NCI-H446 treated with DMSO at 0.1 percent for 48 hours (cell line): ENCODE measurements at regions not wholly inside any gene's neighbourhood (a gene's known extent, or its start where the extent isn't known, plus 50 kb on each side); places are given as distances from the start of the nearest gene placed in this dataset.
"Not testable (repeated sequence)": the region's sequence is repeated elsewhere in the genome, so short reads cannot be mapped to it uniquely, and the experiment has no call there.

ENCODE experiments used
- DNase-seq: peaks from one replicate; lab custom pipeline; 2025; lab: John Stamatoyannopoulos, UW

DNA sequence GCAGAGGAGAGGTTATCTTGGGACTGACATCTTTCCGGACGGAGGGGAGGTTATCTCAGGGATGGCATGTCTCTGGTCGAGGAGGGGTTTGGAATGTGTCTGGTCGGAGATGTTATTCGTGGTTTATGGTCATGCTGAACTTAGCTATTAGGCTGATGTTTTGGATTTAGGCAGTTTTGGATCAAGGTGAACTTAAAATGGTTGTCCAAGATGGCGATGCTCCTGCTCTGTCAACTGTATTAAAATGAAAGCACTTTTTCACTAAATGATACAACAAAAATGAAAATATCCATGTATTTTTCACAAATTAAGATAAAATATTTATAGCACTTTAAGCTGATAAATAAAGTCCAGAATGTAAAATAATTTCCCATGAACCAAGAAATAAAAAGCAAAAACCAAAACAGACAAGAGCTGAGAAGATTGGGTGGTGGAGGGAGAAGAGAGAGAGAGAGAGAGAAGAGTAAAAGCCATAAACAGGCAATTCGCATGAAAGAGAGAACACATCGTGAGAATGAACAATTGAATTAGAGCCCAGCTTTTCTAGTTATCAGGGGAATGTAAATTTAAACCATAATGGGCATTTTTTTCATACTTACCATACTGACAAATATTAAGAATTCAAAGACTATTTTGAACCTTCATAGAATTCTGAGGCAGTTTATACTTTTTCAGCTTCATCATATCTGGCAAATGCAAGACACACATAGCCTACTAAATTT is 2236.0 kb upstream of the AGA start:
- no peak for DNase-seq

DNA sequence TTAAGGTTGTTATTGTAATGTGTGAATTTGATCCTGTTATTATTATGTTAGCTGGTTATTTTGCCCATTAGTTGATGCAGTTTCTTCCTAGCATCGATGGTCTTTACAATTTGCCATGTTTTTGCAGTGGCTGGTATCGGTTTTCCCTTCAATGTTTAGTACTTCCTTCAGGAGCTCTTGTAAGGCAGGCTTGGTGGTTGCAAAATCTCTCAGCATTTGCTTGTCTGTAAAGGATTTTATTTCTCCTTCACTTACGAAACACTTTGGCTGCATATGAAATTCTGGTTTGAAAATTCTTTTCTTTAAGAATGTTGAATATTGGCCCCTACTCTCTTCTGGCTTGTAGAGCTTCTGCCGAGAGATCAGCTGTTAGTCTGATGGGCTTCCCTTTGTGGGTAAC is 2241.4 kb upstream of the AGA start:
- DNase-seq = not testable (repeated sequence)

DNA sequence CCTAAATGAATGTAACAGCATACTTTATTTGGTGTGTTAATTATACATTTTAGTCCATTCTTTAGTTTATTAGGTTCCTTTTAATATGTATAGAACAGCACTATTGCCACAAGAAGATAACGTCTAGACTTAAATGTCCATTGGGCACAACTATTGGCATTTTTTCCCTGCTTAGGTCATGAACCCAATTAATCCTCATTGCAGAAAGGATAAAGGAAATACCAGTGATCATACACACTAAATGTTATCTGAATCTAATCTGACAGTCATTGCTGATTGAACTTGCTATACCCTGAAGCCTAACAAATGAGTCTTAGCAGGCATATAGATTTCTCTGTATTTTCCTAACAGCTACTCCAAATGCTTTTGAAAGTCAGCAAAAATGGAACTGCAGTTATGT is 2250.0 kb upstream of the AGA start:
- DNase-seq = no peak

DNA sequence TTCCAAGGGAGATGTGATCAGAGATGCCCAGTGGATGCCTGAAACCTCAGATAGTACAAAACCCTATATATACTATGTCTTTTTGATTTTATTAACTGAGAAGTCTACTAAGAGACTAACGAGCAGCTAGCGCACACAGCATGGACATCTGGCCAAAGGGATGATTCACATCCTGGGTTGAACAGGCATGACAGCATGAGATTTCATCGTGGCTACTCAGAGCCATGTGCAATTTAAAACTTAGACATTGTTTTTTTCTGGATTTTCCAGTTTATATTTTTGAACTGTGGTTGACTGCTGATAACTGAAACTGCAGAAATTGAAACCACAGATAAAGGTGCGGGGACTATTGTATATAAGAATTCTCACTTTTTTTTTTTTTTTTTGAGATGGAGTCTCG is 2252.9 kb upstream of the AGA start:
- no peak for DNase-seq

DNA sequence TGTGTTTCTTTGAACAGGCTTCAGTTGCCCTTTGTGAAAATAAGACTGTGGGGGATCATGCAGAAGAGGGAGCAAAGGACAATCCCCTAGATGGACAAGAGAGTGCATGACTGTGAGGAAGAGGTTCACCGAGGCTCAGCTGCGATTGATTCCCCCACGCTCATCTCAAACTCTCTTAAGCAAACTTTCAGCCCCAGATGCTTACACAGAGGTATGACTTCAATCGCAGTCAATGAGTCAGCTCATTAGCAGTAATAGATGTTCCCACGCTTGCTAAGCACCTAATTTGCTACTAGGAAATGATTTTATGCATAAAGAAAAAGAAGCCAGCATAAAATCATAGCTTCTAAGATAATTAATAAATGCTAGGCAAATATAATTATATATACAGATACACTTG is 2256.1 kb upstream of the AGA start:
- no peak for DNase-seq

DNA sequence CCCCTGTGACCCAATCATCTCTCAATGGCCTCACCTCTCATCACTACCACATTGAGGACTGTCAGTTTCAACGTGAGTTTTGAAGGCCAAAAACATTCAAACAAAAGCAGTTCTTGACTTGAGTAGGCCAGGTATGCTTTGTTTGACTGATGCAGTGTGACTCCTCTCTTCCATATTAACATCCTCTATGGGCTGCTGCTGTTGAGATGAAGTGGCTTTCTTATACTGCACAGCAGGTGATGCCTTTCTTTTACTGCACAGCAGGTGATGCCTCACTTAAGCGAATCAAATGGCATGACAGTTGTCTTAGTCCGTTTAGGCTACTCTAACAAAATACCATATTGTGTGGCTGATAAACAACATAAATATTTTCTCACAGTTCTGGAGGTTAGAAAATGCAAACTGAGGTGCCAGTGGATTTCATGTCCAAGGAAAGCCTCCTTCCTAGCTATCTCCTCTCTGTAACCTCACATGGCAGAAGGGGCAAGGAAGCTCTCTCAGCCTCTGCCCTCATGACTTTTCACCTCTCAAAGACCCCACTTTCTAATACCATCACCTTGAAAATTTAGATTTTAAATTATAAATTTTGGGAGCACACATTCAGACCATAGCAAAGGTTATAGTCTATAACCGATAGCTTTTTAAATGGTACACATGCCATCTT is 2267.9 kb upstream of the AGA start:
- DNase-seq = no peak

DNA sequence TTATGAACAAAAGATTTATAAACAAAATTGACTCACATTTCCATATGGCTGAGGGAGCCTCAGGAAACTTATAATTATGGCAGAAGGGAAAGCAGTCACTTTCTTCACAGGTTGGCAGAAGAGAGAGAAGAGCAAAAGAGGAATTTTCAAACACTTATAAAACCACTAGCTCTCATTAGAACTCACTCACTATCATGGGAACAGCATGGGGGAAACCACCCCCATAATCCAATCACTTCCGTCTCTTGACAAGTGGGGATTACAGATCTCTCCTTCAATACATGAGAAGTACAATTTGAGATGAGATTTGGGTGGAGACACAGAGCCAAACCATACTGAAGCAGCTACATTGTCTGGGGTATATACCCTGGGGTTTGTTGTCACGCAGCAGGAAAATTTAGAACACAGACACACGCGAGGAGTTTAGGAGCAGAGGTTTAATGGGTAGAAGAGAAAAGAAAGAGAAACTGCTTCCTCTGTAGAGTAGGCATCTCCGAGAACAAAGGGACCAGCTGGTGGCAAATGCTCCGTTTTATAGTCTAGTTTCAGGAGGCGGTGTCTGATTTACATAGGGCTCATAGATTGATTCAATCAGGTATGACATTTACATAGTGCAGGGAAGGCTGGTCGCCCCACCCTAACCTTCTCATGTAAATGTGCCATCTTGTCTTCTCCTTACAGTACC is 2277.7 kb upstream of the AGA start:
- no peak for DNase-seq

DNA sequence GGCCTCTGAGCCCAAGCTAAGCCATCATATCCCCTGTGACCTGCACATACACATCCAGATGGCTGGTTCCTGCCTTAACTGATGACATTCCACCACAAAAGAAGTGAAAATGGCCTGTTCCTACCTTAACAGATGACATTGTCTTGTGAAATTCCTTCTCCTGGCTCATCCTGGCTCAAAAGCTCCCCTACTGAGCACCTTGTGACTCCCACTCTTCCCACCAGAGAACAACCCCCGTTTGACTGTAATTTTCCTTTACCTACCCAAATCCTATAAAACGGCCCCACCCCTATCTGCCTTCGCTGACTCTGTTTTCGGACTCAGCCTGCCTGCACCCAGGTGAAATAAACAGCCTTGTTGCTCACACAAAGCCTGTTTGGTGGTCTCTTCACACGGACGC is 2284.3 kb upstream of the AGA start:
- not testable (repeated sequence) for DNase-seq

DNA sequence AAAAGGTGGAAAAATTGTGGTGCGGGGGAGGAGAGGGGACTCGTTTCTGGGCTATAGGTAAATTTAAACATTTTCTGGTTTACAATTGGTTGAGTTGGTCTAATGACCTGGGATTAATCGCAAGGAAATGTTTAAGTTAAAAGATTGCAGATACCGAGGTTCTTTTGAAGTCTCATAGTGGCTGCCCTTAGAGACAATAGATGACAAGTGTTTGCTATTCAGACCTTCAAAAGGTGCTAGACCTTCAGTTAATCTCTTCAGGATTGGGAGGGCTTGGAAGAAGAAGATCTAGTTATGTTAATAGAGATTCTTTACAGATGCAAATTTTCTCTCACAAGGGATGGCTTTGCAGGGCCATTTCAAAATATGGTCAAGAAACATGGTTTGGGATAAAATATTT is 2286.1 kb upstream of the AGA start:
- no peak for DNase-seq

DNA sequence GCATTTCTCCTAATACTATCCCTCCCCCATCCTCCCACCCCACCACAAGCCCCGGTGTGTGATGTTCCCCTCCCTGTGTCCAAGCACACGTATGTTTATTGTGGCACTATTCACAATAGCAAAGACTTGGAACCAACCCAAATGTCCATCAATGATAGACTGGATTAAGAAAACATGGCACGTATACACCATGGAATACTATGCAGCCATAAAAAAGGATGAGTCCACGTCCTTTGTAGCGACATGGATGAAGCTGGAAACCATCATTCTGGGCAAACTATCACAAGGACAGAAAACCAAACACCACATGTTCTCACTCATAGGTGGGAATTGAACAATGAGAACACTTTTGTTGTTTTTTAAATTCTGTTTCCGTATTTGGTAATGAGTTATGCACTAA is 2294.6 kb upstream of the AGA start:
- DNase-seq = not testable (repeated sequence)

DNA sequence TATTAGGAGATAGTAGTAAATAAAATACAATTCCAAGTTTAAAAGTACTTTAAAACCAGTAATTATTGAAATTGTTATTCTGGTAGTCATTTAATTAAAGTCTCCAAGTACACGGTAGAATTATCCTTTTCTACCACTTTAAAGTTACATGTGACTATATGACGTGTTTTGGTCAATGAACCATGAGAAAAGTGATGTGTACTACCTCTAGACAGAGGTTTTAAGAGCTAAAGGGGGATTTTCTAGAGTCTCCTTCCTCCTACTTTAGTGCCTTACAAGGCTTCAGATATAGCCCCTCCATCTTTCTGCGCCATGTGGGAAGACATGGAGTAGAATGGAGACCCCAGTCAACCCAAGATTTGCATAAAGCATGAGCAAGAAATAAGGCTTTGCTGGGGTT is 2296.6 kb upstream of the AGA start:
- DNase-seq = no peak

DNA sequence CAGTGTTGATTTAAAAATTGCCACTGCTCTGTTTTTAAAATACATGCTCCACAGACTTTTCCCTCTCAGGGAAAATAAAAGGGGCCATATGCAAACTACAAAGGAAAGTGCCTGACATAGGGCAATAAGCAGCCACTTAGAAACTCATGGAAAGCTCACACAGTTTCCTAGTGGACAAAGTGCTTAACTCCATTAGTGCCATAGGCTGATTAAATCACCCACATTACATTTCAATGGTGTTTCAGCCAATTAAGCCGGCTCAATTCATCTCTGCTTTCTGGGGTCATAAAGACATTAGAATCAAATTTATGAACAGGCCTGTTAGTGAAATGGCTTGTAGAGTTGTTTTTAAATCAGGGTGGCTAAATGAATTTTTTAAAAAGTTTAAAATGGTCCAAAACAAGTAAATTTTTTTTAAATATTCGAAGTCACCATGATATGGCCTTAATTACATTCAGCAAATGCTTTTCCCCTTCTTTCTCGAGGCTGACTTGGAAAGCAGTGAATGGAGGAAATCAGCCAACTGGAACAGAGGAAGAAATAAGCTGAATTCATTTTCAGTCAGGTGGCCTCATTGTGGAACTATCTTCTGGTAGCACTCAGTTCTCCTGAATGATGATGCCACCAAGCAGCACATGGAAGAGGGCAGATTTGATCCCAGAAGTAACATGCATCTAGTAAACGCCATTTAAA is 2305.1 kb upstream of the AGA start:
- no peak for DNase-seq

DNA sequence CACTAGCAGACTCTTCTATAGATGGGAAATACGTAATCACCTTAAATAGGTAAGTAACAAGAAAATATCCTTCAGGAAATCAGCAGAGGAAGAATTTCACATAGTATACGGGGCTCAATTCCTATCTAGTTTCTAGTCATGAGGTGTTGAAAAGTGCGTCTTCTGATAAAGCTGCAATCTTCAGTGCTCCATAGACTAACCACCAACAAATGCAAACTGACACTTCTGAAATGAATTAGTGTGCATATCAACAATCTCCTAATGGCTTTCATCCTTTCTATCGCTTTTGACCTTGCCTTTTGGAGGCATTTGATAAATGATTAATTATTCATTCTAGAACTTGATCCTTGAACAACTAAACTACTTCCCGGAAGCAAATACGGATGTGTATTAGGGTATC is 2306.6 kb upstream of the AGA start:
- DNase-seq = no peak

DNA sequence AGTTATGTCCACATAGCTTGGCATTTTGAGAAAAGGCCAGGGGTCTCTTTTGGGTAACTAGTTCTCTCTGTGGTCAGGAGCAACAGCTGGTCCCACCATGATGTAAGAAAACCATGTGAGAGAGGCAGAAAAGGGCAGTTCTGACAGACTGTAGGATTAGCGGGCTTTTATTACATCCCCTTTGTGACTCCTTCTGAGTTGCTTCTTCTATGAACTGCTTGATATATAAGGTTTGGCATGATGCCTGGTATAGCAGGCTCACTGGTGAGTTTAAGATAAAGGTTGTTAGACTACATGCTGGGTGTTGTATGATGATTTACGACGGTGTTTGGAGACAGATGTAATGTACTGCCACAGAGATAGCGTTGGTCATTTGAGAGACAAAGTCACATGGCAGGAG is 2308.1 kb upstream of the AGA start:
- DNase-seq = no peak

DNA sequence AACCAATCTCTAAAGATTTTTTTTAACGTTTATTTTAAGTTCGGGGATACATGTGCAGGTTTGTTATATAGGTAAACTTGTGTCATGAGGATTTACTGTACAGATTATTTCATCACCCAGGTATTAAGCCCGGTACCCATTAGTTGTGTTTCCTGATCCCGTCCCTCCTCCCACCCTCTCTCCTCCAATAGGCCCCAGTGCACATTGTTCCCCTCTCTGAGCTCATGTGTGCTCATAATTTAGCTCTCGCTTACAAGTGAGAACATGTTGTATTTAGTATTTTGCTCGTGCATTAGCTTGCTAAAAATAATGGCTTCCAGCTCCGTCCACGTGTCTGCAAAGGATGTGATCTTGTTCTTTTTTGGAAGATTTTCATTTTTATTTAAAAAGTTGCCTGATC is 2309.4 kb upstream of the AGA start:
- DNase-seq = no peak

DNA sequence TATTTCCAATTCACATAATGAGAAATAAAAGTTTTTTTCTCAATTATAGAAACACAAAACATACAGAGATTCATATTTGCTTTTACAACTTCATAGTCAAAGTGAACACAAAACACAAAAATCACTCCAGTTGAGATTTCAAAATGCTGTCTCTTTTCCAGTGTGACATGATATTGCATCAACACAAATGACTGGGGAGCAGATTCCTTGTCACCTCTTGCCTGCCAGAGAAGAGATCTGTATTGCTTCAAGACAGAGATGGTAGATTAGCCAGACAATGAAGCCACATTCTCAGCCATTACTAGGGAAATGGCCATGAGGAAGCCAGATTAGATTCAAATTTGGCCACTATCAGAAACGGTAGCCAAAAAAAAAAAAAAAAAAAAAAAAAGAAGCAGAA is 2313.1 kb upstream of the AGA start:
- DNase-seq = no peak

DNA sequence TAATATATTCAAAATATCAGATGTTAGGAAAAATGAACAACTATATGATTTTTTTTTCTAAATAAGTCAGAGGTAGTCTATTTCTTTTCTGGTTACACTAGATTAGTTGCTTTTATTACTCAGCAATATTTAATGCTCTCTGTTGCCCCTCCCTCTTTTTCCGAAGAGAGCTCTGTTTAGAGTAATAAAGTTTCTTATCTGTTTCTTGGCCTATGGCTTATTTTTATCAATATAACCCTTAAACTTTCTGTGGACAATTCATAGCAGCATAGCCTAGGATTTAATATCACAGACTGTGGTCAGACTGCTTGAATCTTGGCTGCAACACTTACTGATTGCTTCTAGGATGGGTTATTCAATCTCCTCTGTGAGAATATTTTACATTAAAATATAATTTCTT is 2315.4 kb upstream of the AGA start:
- no peak for DNase-seq

DNA sequence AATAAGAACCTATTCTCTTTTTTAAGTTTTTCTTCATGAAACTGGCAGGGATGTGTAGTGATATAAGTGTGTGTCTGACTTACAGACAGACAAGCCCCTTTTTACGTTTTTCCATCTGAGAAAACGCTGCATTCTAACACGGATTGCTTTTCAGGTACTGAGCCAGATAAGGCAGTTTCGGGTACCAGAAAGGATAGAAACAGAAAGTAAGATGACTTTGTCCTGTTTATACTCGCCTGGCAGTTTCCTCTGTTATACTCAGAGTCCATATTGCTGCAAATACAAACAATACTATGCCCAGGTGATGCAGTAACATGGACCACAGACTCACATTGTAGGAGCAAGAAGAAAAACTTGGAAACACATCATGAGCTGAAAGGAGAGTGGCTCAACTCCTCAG is 2320.6 kb upstream of the AGA start:
- no peak for DNase-seq

DNA sequence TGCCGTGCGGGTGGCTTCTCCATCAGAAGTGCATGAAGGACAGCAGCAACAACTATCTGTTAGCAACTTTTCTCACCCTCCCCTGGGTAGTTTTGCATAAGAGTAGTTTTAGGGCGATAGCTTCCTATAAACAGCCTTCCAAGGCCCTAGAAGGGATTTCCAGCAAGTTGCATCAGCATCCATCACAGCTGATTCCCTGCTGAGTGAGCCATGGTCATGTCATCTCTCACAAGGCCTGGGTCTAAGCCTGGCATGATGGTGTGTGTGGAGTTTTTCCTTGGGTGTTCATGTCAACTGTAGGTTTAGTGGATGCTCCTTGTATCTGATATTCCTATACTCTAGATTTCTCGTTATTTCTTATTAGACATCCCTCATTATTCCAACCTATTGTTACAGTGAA is 2324.7 kb upstream of the AGA start:
- DNase-seq = no peak

DNA sequence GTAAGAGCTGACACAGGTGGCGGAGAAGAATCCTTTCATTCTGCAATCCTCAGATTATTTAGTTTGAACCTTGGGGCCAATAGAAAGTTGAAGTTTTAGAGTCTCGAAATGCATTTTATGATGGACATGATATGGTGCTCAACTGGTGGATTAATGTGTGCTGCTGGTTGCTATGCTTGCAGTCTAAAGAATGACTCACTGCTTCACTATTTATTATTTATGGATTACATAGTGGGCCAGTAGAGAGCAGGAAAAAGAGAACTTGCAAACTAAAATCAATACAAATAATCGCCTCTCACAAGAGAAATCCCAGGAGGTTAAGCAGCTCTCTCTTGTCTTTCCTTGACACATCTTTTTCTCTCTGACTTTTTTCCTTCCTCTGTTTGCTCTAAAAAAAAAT is 2326.8 kb upstream of the AGA start:
- no peak for DNase-seq

DNA sequence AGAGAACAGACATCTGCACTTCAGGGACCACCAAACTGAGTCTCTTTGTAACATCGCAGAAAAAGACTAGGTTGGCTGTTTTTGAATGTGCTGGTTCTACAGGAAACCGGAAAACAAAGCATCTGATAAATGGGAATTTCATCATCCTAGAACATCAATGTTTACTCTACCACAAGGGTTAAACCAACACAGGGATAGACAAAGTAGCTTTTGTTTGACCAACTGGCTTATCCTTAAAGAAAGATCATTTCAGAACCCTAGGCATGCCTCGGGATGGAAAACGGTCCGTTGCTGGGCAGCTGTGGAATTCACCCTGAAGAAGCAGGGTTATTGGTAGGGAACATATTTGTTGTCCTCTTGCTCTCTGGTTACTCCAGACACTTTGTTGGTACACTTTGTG is 2355.5 kb upstream of the AGA start:
- no peak for DNase-seq

DNA sequence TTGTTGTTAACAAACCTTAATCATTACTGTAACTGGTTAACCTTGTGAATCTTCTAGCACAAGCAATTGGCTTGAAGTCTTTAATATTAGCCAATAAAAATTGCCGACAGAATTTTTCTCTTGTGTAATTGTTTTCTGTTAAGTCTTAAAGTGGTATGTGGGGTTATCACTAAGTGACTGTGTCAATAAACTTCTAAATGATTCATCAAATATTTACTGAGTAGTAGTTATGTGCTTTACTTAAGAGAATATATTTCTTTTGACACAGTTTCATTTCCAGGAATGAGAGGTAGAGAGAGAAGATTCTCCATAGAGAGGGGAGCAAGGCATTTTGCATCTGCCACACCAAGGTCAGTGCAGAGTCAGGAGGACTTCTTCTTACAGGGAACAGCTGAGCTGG is 2361.6 kb upstream of the AGA start:
- DNase-seq = no peak

DNA sequence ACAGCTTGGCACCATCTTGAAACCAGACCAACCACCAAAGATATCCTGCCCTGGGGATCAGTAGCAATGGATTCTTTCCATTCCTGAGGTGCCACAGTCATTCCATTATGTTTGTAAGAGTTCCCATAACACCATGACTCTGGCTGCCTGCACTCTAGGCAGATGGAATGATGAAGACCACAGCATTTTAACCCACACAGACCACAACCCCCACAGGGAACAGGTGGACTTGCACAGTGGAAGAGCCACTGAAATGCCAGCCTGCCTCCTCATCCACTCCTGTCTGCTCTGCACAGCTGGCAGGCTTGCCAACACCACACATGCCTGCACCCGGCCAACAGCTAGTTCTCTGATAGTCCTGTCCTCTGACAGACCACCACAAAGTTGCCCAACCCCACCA is 2362.2 kb upstream of the AGA start:
- no peak for DNase-seq
